ENCODE measurements at regions not wholly inside any gene's neighbourhood (a gene's known extent, or its start where the extent isn't known, plus 50 kb on each side); places are given as distances from the start of the nearest gene placed in this dataset.

- TF ChIP-seq EZH2 (IDR thresholded peaks at IDR 0.05): no peak
- TF ChIP-seq POLR2AphosphoS5 (IDR thresholded peaks at IDR 0.05; ENCODE audit: borderline replicate concordance, low read depth, low read length): no peak
- TF ChIP-seq FOXP2 (optimal IDR thresholded peaks at IDR 0.05; ENCODE audit: control extremely low read depth, extremely low read length, insufficient read depth): no peak
These were observed 51.6 kb upstream of the DACT2 start for GRCh38 chr6:168371185-168371584.

Data from SK-N-MC (cell line).